ENCODE measurements at regions not wholly inside any gene's neighbourhood (a gene's known extent, or its start where the extent isn't known, plus 50 kb on each side); places are given as distances from the start of the nearest gene placed in this dataset.

GRCh38 chr16:73756289-73757178 lies 540.1 kb upstream of the PSMD7 start (continued):
- no peak for TF ChIP-seq SRF (IDR thresholded peaks at IDR 0.05; ENCODE audit: low read depth, low read length)
- TF ChIP-seq HDAC6 (IDR thresholded peaks at IDR 0.05; ENCODE audit: low read depth, low read length) = no peak
- TF ChIP-seq TCF12 (IDR thresholded peaks at IDR 0.05; ENCODE audit: low read depth, low read length) = no peak
- TF ChIP-seq KDM4A (IDR thresholded peaks at IDR 0.05; ENCODE audit: low read depth, low read length, severe bottlenecking) = no peak
- no peak for TF ChIP-seq ATF3 (IDR thresholded peaks at IDR 0.05; ENCODE audit: insufficient read depth, low read depth, low read length)

All from H1 (cell line).